ENCODE measurements at regions not wholly inside any gene's neighbourhood (a gene's known extent, or its start where the extent isn't known, plus 50 kb on each side); places are given as distances from the start of the nearest gene placed in this dataset.

DNA sequence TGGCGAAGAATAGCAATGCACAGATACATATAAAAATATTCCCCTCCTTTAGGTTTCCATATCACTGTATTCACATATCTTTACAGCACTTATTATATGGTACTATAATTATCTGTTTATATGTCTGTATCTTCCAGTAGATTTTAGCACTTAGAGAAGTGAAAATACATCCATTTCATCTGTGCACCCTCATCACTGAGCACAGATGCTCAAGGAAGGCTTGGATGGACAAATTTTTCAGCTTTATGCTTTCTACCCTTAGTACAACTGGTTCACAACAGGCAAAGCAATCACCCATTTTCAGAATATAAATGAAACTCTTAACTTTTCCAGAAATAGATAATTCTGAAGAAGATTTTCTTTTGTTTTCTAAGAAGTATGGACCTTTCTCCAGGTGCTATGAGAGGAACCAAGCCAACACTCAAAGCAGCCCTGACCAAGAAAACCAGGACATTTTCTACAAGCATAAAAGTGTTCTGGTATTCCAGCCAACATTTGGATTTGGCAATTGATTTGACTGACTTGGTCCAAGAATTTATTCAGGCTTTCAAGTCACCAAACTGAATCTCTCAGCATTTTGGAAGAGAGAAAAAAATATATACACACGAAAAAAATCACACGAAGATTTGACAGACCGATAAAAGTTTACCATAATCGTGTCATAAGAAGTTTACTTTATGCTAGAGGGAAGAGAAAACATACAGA is 170.2 kb upstream of the CD180 start:
- Histone ChIP-seq H3K27me3 (ENCODE audit: insufficient read depth, low read length) (no peaks in the 10 kb centered on the region), H3K9me3 (ENCODE audit: insufficient read depth, low read depth, low read length) (no peaks in the 10 kb centered on the region), H3K27ac (ENCODE audit: low read depth, low read length) (no peak overlapping the region), H2AFZ (ENCODE audit: low read depth, low read length) (no peak overlapping the region), H3K4me2 (ENCODE audit: low read length) (no peak overlapping the region), H3K9ac (ENCODE audit: low read length) (no peak overlapping the region), H3K4me1 (ENCODE audit: insufficient read depth, low read length) (peaks cover 10% of the 10 kb centered on the region), H3K79me2 (ENCODE audit: insufficient read depth, low read length) (no peaks in the 10 kb centered on the region), H3K36me3 (ENCODE audit: insufficient read depth, low read length) (no peaks in the 10 kb centered on the region), H4K20me1 (ENCODE audit: insufficient read depth, low read length) (no peaks in the 10 kb centered on the region), H3K4me3 (ENCODE audit: insufficient read depth, low read depth, low read length) (no peak overlapping the region)
- DNase-seq (ENCODE audit: low read depth) (no peak), FAIRE-seq (no peak)
- no peaks in the 10 kb centered on the region for H3K4me1 Mint-ChIP-seq (ENCODE audit: low read depth, unreplicated experiment)
- H3K9me3 Mint-ChIP-seq (ENCODE audit: unreplicated experiment), result no peaks in the 10 kb centered on the region
- no peaks in the 10 kb centered on the region for H3K36me3 Mint-ChIP-seq (ENCODE audit: low read depth, unreplicated experiment)
- no peak overlapping the region for H3K4me3 Mint-ChIP-seq (ENCODE audit: unreplicated experiment)
- TF ChIP-seq, protein P1, sequence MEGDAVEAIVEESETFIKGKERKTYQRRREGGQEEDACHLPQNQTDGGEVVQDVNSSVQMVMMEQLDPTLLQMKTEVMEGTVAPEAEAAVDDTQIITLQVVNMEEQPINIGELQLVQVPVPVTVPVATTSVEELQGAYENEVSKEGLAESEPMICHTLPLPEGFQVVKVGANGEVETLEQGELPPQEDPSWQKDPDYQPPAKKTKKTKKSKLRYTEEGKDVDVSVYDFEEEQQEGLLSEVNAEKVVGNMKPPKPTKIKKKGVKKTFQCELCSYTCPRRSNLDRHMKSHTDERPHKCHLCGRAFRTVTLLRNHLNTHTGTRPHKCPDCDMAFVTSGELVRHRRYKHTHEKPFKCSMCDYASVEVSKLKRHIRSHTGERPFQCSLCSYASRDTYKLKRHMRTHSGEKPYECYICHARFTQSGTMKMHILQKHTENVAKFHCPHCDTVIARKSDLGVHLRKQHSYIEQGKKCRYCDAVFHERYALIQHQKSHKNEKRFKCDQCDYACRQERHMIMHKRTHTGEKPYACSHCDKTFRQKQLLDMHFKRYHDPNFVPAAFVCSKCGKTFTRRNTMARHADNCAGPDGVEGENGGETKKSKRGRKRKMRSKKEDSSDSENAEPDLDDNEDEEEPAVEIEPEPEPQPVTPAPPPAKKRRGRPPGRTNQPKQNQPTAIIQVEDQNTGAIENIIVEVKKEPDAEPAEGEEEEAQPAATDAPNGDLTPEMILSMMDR (IDR thresholded peaks at IDR 0.05; ENCODE audit: insufficient read depth, low read depth, low read length), result no peak
- TF ChIP-seq EZH2 (IDR thresholded peaks at IDR 0.05; ENCODE audit: insufficient read depth, low read length), result no peak
- peaks cover 8% of the 10 kb centered on the region for H3K27me3 Mint-ChIP-seq (ENCODE audit: low read depth, unreplicated experiment)
- H3K27ac Mint-ChIP-seq (ENCODE audit: unreplicated experiment), result no peak overlapping the region

DNA sequence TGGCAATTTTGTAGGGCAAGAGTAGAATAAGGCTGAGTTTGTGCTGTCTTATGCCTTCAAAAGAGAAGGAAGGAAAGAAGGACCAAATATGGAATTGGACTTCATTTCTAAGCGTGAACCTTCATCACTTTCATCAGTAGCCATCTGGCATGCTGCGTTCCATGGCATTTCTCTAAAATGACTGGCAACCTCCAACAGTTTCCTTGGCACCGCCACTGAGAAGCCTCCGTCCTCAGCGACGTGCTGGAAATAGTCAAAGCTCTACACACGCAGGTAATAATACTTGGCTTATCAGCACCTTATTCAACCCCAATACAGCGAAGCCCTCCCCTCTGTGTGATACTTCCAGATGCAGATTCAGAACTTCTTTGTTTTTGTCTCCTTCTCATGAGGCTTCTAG is 169.7 kb upstream of the CD180 start:
- no peaks in the 10 kb centered on the region for H3K4me1 Mint-ChIP-seq (ENCODE audit: low read depth, unreplicated experiment)
- Histone ChIP-seq H3K9me3 (ENCODE audit: insufficient read depth, low read depth, low read length) (no peaks in the 10 kb centered on the region), H4K20me1 (ENCODE audit: insufficient read depth, low read length) (no peaks in the 10 kb centered on the region), H3K36me3 (ENCODE audit: insufficient read depth, low read length) (no peaks in the 10 kb centered on the region), H3K4me1 (ENCODE audit: insufficient read depth, low read length) (peaks cover 13% of the 10 kb centered on the region), H2AFZ (ENCODE audit: low read depth, low read length) (no peak overlapping the region), H3K4me2 (ENCODE audit: low read length) (no peak overlapping the region), H3K9ac (ENCODE audit: low read length) (no peak overlapping the region), H3K79me2 (ENCODE audit: insufficient read depth, low read length) (no peaks in the 10 kb centered on the region), H3K4me3 (ENCODE audit: insufficient read depth, low read depth, low read length) (no peak overlapping the region), H3K27ac (ENCODE audit: low read depth, low read length) (no peak overlapping the region), H3K27me3 (ENCODE audit: insufficient read depth, low read length) (no peaks in the 10 kb centered on the region)
- H3K27ac Mint-ChIP-seq (ENCODE audit: unreplicated experiment), result no peak overlapping the region
- peaks cover 8% of the 10 kb centered on the region for H3K27me3 Mint-ChIP-seq (ENCODE audit: low read depth, unreplicated experiment)
- FAIRE-seq (no peak), DNase-seq (ENCODE audit: low read depth) (no peak)
- no peaks in the 10 kb centered on the region for H3K36me3 Mint-ChIP-seq (ENCODE audit: low read depth, unreplicated experiment)
- TF ChIP-seq, protein P1 (IDR thresholded peaks at IDR 0.05; ENCODE audit: insufficient read depth, low read depth, low read length), result no peak
- no peak for TF ChIP-seq EZH2 (IDR thresholded peaks at IDR 0.05; ENCODE audit: insufficient read depth, low read length)
- no peaks in the 10 kb centered on the region for H3K9me3 Mint-ChIP-seq (ENCODE audit: unreplicated experiment)
- no peak overlapping the region for H3K4me3 Mint-ChIP-seq (ENCODE audit: unreplicated experiment)

DNA sequence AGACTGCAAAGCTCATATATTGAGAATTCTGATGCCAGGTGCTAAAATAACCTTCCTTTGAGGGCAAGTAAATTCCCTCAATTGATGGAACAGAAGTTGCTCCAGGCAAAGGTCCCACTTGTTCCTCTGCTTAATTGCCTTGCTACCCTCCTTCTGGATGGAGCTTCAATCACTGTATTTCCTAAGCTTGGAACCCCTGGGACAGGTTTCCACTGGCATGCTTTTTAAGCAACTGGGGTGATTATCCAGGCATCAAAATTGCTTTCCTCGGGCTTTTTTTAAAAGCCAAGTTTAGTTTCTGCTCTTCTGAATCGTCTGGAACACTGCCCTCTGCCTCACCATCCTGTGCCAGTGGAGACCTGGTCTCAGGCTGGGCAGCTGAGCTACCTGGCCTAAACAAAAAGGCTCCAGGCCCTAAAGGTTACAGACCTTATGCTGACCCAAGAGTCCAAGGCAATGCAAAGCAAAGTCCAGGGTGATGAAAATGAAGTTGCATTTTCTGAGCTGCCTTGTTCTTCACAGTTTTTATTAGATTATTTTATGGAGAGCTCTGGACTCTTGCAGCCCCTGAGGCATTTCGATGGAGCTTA is 167.9 kb upstream of the CD180 start:
- Mint-ChIP-seq H3K4me3 (ENCODE audit: unreplicated experiment) (no peak overlapping the region), H3K27ac (ENCODE audit: unreplicated experiment) (no peak overlapping the region), H3K27me3 (ENCODE audit: low read depth, unreplicated experiment) (peaks cover 8% of the 10 kb centered on the region), H3K9me3 (ENCODE audit: unreplicated experiment) (peaks cover 1% of the 10 kb centered on the region), H3K36me3 (ENCODE audit: low read depth, unreplicated experiment) (no peaks in the 10 kb centered on the region), H3K4me1 (ENCODE audit: low read depth, unreplicated experiment) (no peaks in the 10 kb centered on the region)
- FAIRE-seq (no peak), DNase-seq (ENCODE audit: low read depth) (no peak)
- TF ChIP-seq, protein P1 (IDR thresholded peaks at IDR 0.05; ENCODE audit: insufficient read depth, low read depth, low read length), result no peak
- TF ChIP-seq EZH2 (IDR thresholded peaks at IDR 0.05; ENCODE audit: insufficient read depth, low read length), result no peak
- H3K4me1 ChIP-seq (ENCODE audit: insufficient read depth, low read length), result peaks cover 13% of the 10 kb centered on the region
- no peak overlapping the region for H3K9ac ChIP-seq (ENCODE audit: low read length)
- H3K27ac ChIP-seq (ENCODE audit: low read depth, low read length), result no peak overlapping the region
- H3K4me2 ChIP-seq (ENCODE audit: low read length), result no peak overlapping the region
- H4K20me1 ChIP-seq (ENCODE audit: insufficient read depth, low read length), result no peaks in the 10 kb centered on the region
- no peak overlapping the region for H3K4me3 ChIP-seq (ENCODE audit: insufficient read depth, low read depth, low read length)
- no peaks in the 10 kb centered on the region for H3K36me3 ChIP-seq (ENCODE audit: insufficient read depth, low read length)
- H2AFZ ChIP-seq (ENCODE audit: low read depth, low read length), result no peak overlapping the region
- H3K9me3 ChIP-seq (ENCODE audit: insufficient read depth, low read depth, low read length), result no peaks in the 10 kb centered on the region
- no peaks in the 10 kb centered on the region for H3K79me2 ChIP-seq (ENCODE audit: insufficient read depth, low read length)
- peaks cover 2% of the 10 kb centered on the region for H3K27me3 ChIP-seq (ENCODE audit: insufficient read depth, low read length)

All from astrocyte (in vitro differentiated cells and primary cell).